Fibroblast of pulmonary artery (primary cell): ENCODE measurements at regions not wholly inside any gene's neighbourhood (a gene's known extent, or its start where the extent isn't known, plus 50 kb on each side); places are given as distances from the start of the nearest gene placed in this dataset.

Source experiments
- DNase-seq: peaks from one replicate; pipeline ENCODE4 v3.0.0-alpha.2; 2010; ENCODE audit warnings: low read depth
- H3K4me3 ChIP-seq: replicated peaks from 2 replicates; pipeline ENCODE4 v1.5.1; 2011; ENCODE audit warnings: low read depth, mild to moderate bottlenecking, control low read depth, low read length, moderate library complexity
- CTCF ChIP-seq: IDR thresholded peaks from 2 replicates; pipeline ENCODE4 v1.5.1; 2011; ENCODE audit warnings: mild to moderate bottlenecking, control low read depth, low read length, inconsistent platforms; ENCODE audit errors: missing control alignments

- no peak overlapping the region for H3K4me3 ChIP-seq
- no peak for TF ChIP-seq CTCF
- DNase-seq, result no peak
These were observed 516.8 kb downstream of the BCKDHB start for GRCh38 chr6:80623066-80623815.

- no peak for DNase-seq
These were observed 516.2 kb downstream of the BCKDHB start for GRCh38 chr6:80622641-80623040.

GRCh38 chr6:80618953-80619352 is 512.5 kb downstream of the BCKDHB start:
- no peak overlapping the region for H3K4me3 ChIP-seq
- DNase-seq, result peak; percentile 31
- TF ChIP-seq CTCF, result no peak

More at GRCh38 chr6:80622641-80623040, 516.2 kb downstream of the BCKDHB start:
- no peak overlapping the region for H3K4me3 ChIP-seq
- TF ChIP-seq CTCF, result no peak

GRCh38 chr6:80610846-80611245 is 504.4 kb downstream of the BCKDHB start:
- peak; percentile 40 for DNase-seq
- H3K4me3 ChIP-seq, result no peak overlapping the region
- TF ChIP-seq CTCF, result no peak

- TF ChIP-seq CTCF, result no peak
- H3K4me3 ChIP-seq, result no peak overlapping the region
- DNase-seq, result peak; percentile 41
These were observed 502.4 kb downstream of the BCKDHB start for GRCh38 chr6:80608881-80609280.

- no peak overlapping the region for H3K4me3 ChIP-seq
- TF ChIP-seq CTCF, result no peak
- DNase-seq, result peak; percentile 93
These were observed 501.4 kb downstream of the BCKDHB start for GRCh38 chr6:80607811-80608391.
